Endothelial cell of umbilical vein (primary cell): ENCODE measurements at regions not wholly inside any gene's neighbourhood (a gene's known extent, or its start where the extent isn't known, plus 50 kb on each side); places are given as distances from the start of the nearest gene placed in this dataset.

Experiments used
- CTCF ChIP-seq, 2 donors: IDR thresholded peaks; 1 replicate in 1 of 2; 2 replicates in 1 of 2; pipeline ENCODE4 v1.5.1; 2011; ENCODE audit warnings: low read length in 2 of 2, mild to moderate bottlenecking in 2 of 2, moderate library complexity in 2 of 2, control low read depth in 1 of 2, inconsistent platforms in 1 of 2, low read depth in 1 of 2; ENCODE audit not compliant: insufficient read depth in 1 of 2; ENCODE audit errors: extremely low read depth in 1 of 2
- EZH2 ChIP-seq: IDR thresholded peaks from 2 replicates; pipeline ENCODE4 v1.6.1; 2012; ENCODE audit warnings: borderline replicate concordance, low read depth, mild to moderate bottlenecking, moderate library complexity, low read length, inconsistent platforms; ENCODE audit not compliant: severe bottlenecking
- FOS ChIP-seq: IDR thresholded peaks from 2 replicates; pipeline ENCODE4 v1.6.1; 2011; ENCODE audit warnings: mild to moderate bottlenecking, low read length, moderate library complexity, borderline replicate concordance; ENCODE audit not compliant: insufficient read depth
- GATA2 ChIP-seq: IDR thresholded peaks from 2 replicates; pipeline ENCODE4 v1.7.0; 2011; ENCODE audit warnings: low read depth, mild to moderate bottlenecking, moderate library complexity, mixed read lengths, low read length; ENCODE audit not compliant: insufficient read length, insufficient read depth
- JUN ChIP-seq: IDR thresholded peaks from 2 replicates; pipeline ENCODE4 v1.6.1; 2011; ENCODE audit warnings: borderline replicate concordance, low read depth; ENCODE audit not compliant: insufficient read length, insufficient read depth
- MAX ChIP-seq: IDR thresholded peaks from 2 replicates; pipeline ENCODE4 v1.6.1; 2011; ENCODE audit not compliant: insufficient read depth, insufficient read length
- MYC ChIP-seq: IDR thresholded peaks from one replicate; pipeline ENCODE4 v1.6.1; 2011; ENCODE audit warnings: mild to moderate bottlenecking, low read depth, low read length
- POLR2A ChIP-seq: IDR thresholded peaks from 2 replicates; pipeline ENCODE4 v1.6.1; 2012; ENCODE audit warnings: low read depth, mild to moderate bottlenecking, control low read depth, low read length
- POLR2AphosphoS5 ChIP-seq: IDR thresholded peaks from 2 replicates; pipeline ENCODE4 v1.6.1; 2012; ENCODE audit warnings: low read depth, mild to moderate bottlenecking, control low read depth, low read length, moderate library complexity; ENCODE audit not compliant: insufficient read depth

GRCh38 chr12:19833775-19834501, 394.6 kb downstream of the AEBP2 start:
- TF ChIP-seq CTCF (IDR thresholded peaks at IDR 0.05; ENCODE audit: extremely low read depth in 1 of 2, insufficient read depth in 1 of 2, low read depth in 1 of 2, low read length in 2 of 2) (no peak), POLR2A (no peak), EZH2 (no peak), POLR2AphosphoS5 (no peak), MAX (no peak), MYC (no peak), JUN (no peak), FOS (no peak), GATA2 (no peak)
